GM23338 (cell line): ENCODE measurements at regions not wholly inside any gene's neighbourhood (a gene's known extent, or its start where the extent isn't known, plus 50 kb on each side); places are given as distances from the start of the nearest gene placed in this dataset.

ENCODE experiments used
- CTCF ChIP-seq, 2 experiments: fragments of 200-600 bp in 1 of 2; sonication (generic) in 1 of 2; conservative IDR thresholded peaks; 2 replicates each; pipeline versions ENCODE4 v1.5.1 to v1.6.1; 2016 to 2017; ENCODE audit warnings: antibody characterized with exemption in 2 of 2, low read depth in 2 of 2, mild to moderate bottlenecking in 2 of 2, moderate library complexity in 1 of 2
- EZH2 ChIP-seq: fragments of 200-600 bp; sonication (generic); IDR thresholded peaks from one replicate; pipeline ENCODE4 v1.8.0; 2017; ENCODE audit warnings: antibody characterized with exemption, mild to moderate bottlenecking, low read depth; ENCODE audit not compliant: unreplicated experiment
- EZH2phosphoT487 ChIP-seq: fragments of 200-600 bp; sonication (generic); IDR thresholded peaks from one replicate; pipeline ENCODE4 v1.8.1; 2018; ENCODE audit warnings: antibody characterized with exemption; ENCODE audit not compliant: unreplicated experiment
- POLR2AphosphoS5 ChIP-seq: IDR thresholded peaks from 2 replicates; pipeline ENCODE4 v1.6.1; 2016; ENCODE audit warnings: antibody characterized with exemption, low read depth
- STAT1 ChIP-seq: IDR thresholded peaks from one replicate; pipeline ENCODE4 v1.6.1; 2016; ENCODE audit warnings: antibody characterized with exemption; ENCODE audit not compliant: unreplicated experiment
- ZNF331 ChIP-seq: fragments of 250-450 bp; sonication (Bioruptor Pico); IDR thresholded peaks from 2 replicates; pipeline ENCODE4 v1.5.0; 2020; ENCODE audit warnings: low read depth, mild to moderate bottlenecking, moderate library complexity
- TF ChIP-seq, protein P1 (sequence below): IDR thresholded peaks from one replicate; pipeline ENCODE4 v1.6.1; 2018; ENCODE audit warnings: antibody characterized with exemption; ENCODE audit not compliant: unreplicated experiment

GRCh38 chr9:27683181-27683580, 109.9 kb upstream of the C9orf72 start:
- TF ChIP-seq CTCF (conservative IDR thresholded peaks at IDR 0.05; ENCODE audit: low read depth in 2 of 2) (no peak), POLR2AphosphoS5 (no peak), STAT1 (no peak), EZH2phosphoT487 (no peak), ZNF331 (CRISPR knock-in tag) (no peak), EZH2 (no peak)
- TF ChIP-seq, protein P1, sequence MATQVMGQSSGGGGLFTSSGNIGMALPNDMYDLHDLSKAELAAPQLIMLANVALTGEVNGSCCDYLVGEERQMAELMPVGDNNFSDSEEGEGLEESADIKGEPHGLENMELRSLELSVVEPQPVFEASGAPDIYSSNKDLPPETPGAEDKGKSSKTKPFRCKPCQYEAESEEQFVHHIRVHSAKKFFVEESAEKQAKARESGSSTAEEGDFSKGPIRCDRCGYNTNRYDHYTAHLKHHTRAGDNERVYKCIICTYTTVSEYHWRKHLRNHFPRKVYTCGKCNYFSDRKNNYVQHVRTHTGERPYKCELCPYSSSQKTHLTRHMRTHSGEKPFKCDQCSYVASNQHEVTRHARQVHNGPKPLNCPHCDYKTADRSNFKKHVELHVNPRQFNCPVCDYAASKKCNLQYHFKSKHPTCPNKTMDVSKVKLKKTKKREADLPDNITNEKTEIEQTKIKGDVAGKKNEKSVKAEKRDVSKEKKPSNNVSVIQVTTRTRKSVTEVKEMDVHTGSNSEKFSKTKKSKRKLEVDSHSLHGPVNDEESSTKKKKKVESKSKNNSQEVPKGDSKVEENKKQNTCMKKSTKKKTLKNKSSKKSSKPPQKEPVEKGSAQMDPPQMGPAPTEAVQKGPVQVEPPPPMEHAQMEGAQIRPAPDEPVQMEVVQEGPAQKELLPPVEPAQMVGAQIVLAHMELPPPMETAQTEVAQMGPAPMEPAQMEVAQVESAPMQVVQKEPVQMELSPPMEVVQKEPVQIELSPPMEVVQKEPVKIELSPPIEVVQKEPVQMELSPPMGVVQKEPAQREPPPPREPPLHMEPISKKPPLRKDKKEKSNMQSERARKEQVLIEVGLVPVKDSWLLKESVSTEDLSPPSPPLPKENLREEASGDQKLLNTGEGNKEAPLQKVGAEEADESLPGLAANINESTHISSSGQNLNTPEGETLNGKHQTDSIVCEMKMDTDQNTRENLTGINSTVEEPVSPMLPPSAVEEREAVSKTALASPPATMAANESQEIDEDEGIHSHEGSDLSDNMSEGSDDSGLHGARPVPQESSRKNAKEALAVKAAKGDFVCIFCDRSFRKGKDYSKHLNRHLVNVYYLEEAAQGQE = no peak
